ENCODE measurements at regions not wholly inside any gene's neighbourhood (a gene's known extent, or its start where the extent isn't known, plus 50 kb on each side); places are given as distances from the start of the nearest gene placed in this dataset.

GRCh38 chrX:19188566-19188965, 66.3 kb upstream of the ADGRG2 start:
- POLR2A ChIA-PET, result no interaction called here
- Histone ChIP-seq H3K27me3 (ENCODE audit: control insufficient read depth in 2 of 2, insufficient read depth in 2 of 2, low read length in 2 of 2) (no peaks in the 10 kb centered on the region), H3K4me1 (ENCODE audit: control insufficient read depth, extremely low read depth, insufficient read depth, low read length) (no peaks in the 10 kb centered on the region), H3K27ac (ENCODE audit: insufficient read depth, low read depth, low read length) (no peak overlapping the region), H2AFZ (ENCODE audit: low read depth, low read length) (no peak overlapping the region), H3K4me3 (replicated peaks in 1 of 3; ENCODE audit: insufficient read depth in 1 of 3, low read depth in 1 of 3, low read length in 3 of 3) (no peak overlapping the region), H3K36me3 (ENCODE audit: control insufficient read depth in 2 of 2, extremely low read depth in 1 of 2, insufficient read depth in 2 of 2, low read length in 2 of 2) (no peaks in the 10 kb centered on the region), H3K9me3 (replicated peaks; ENCODE audit: control insufficient read depth, insufficient read depth, low read length) (no peaks in the 10 kb centered on the region), H3K79me2 (ENCODE audit: control insufficient read depth, insufficient read depth, low read length) (no peaks in the 10 kb centered on the region), H4K20me1 (replicated peaks; ENCODE audit: control insufficient read depth, extremely low read depth, insufficient read depth, low read length) (no peaks in the 10 kb centered on the region), H3K4me2 (ENCODE audit: insufficient read depth, low read length) (no peak overlapping the region), H3K9me1 (replicated peaks; ENCODE audit: control insufficient read depth, extremely low read depth, insufficient read depth, low read length) (no peaks in the 10 kb centered on the region), H3K9ac (replicated peaks; ENCODE audit: extremely low read depth, insufficient read depth, low read length) (no peak overlapping the region)
- BruUV-seq (replicated peaks), result no TSS peak
- intact Hi-C loops (cut with micrococcal nuclease), result no loop called here
- dilution Hi-C loops (cut with MboI; ENCODE audit: extremely low pct_ligation_motif_present, low sequenced_read_pairs), result no loop called here
- CTCF ChIA-PET, result no interaction called here
- DNase-seq (ENCODE audit: low read depth, low spot score) (no peak), FAIRE-seq (no peak)
- no peak for TF ChIP-seq MYC (IDR thresholded peaks at IDR 0.05; ENCODE audit: low read depth, low read length)
- TF ChIP-seq POLR2A (IDR thresholded peaks at IDR 0.05; ENCODE audit: low read depth, low read length), result no peak
- no peak for TF ChIP-seq EZH2 (IDR thresholded peaks at IDR 0.05; ENCODE audit: borderline replicate concordance, low read depth, low read length, severe bottlenecking)
- TF ChIP-seq, protein P1, sequence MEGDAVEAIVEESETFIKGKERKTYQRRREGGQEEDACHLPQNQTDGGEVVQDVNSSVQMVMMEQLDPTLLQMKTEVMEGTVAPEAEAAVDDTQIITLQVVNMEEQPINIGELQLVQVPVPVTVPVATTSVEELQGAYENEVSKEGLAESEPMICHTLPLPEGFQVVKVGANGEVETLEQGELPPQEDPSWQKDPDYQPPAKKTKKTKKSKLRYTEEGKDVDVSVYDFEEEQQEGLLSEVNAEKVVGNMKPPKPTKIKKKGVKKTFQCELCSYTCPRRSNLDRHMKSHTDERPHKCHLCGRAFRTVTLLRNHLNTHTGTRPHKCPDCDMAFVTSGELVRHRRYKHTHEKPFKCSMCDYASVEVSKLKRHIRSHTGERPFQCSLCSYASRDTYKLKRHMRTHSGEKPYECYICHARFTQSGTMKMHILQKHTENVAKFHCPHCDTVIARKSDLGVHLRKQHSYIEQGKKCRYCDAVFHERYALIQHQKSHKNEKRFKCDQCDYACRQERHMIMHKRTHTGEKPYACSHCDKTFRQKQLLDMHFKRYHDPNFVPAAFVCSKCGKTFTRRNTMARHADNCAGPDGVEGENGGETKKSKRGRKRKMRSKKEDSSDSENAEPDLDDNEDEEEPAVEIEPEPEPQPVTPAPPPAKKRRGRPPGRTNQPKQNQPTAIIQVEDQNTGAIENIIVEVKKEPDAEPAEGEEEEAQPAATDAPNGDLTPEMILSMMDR (IDR thresholded peaks at IDR 0.05; ENCODE audit: extremely low read depth in 1 of 2, insufficient read depth in 1 of 2, low read depth in 1 of 2, low read length in 2 of 2), result no peak
- TF ChIP-seq, protein P2, sequence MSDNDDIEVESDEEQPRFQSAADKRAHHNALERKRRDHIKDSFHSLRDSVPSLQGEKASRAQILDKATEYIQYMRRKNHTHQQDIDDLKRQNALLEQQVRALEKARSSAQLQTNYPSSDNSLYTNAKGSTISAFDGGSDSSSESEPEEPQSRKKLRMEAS (IDR thresholded peaks at IDR 0.05; ENCODE audit: insufficient read depth, insufficient read length), result no peak

GRCh38 chrX:19190902-19191301, 68.6 kb upstream of the ADGRG2 start:
- Histone ChIP-seq H3K9me1 (replicated peaks; ENCODE audit: control insufficient read depth, extremely low read depth, insufficient read depth, low read length) (no peaks in the 10 kb centered on the region), H3K4me1 (ENCODE audit: control insufficient read depth, extremely low read depth, insufficient read depth, low read length) (no peaks in the 10 kb centered on the region), H3K4me3 (replicated peaks in 1 of 3; ENCODE audit: insufficient read depth in 1 of 3, low read depth in 1 of 3, low read length in 3 of 3) (no peak overlapping the region), H2AFZ (ENCODE audit: low read depth, low read length) (no peak overlapping the region), H3K27ac (ENCODE audit: insufficient read depth, low read depth, low read length) (no peak overlapping the region), H3K36me3 (ENCODE audit: control insufficient read depth in 2 of 2, extremely low read depth in 1 of 2, insufficient read depth in 2 of 2, low read length in 2 of 2) (no peaks in the 10 kb centered on the region), H3K27me3 (ENCODE audit: control insufficient read depth in 2 of 2, insufficient read depth in 2 of 2, low read length in 2 of 2) (no peaks in the 10 kb centered on the region), H3K4me2 (ENCODE audit: insufficient read depth, low read length) (no peak overlapping the region), H3K9ac (replicated peaks; ENCODE audit: extremely low read depth, insufficient read depth, low read length) (no peak overlapping the region), H3K79me2 (ENCODE audit: control insufficient read depth, insufficient read depth, low read length) (no peaks in the 10 kb centered on the region), H4K20me1 (replicated peaks; ENCODE audit: control insufficient read depth, extremely low read depth, insufficient read depth, low read length) (no peaks in the 10 kb centered on the region), H3K9me3 (replicated peaks; ENCODE audit: control insufficient read depth, insufficient read depth, low read length) (no peaks in the 10 kb centered on the region)
- BruUV-seq (replicated peaks), result no TSS peak
- FAIRE-seq (no peak), DNase-seq (ENCODE audit: low read depth, low spot score) (no peak)
- dilution Hi-C loops (cut with MboI; ENCODE audit: extremely low pct_ligation_motif_present, low sequenced_read_pairs) (no loop called here), intact Hi-C loops (cut with micrococcal nuclease) (no loop called here)
- POLR2A ChIA-PET, result no interaction called here
- CTCF ChIA-PET, result no interaction called here
- no peak for TF ChIP-seq POLR2A (IDR thresholded peaks at IDR 0.05; ENCODE audit: low read depth, low read length)
- TF ChIP-seq JUN (IDR thresholded peaks at IDR 0.05; ENCODE audit: borderline replicate concordance, insufficient read depth, insufficient read length, low read depth), result no peak
